ENCODE measurements at regions not wholly inside any gene's neighbourhood (a gene's known extent, or its start where the extent isn't known, plus 50 kb on each side); places are given as distances from the start of the nearest gene placed in this dataset.

DNA sequence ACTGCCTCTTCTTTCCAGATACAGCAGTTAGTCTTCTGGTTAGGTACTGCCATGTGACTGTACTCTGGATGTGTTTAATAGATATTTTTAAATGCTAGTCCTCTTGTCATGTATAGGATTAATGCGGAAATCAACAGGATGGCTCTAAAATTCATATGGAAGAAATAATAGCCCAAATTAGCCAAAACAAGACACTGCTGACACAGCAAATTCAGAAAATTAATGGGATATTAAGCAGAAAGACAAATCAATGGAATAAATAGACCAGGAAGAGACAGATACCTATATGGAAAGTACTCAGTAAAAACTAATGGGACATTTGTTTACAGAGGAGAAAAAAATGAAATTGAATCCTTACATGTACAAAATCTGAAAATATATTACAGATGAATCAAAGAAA is 679.3 kb upstream of the PCDH20 start:
- no peak for DNase-seq (ENCODE audit: low spot score)

DNA sequence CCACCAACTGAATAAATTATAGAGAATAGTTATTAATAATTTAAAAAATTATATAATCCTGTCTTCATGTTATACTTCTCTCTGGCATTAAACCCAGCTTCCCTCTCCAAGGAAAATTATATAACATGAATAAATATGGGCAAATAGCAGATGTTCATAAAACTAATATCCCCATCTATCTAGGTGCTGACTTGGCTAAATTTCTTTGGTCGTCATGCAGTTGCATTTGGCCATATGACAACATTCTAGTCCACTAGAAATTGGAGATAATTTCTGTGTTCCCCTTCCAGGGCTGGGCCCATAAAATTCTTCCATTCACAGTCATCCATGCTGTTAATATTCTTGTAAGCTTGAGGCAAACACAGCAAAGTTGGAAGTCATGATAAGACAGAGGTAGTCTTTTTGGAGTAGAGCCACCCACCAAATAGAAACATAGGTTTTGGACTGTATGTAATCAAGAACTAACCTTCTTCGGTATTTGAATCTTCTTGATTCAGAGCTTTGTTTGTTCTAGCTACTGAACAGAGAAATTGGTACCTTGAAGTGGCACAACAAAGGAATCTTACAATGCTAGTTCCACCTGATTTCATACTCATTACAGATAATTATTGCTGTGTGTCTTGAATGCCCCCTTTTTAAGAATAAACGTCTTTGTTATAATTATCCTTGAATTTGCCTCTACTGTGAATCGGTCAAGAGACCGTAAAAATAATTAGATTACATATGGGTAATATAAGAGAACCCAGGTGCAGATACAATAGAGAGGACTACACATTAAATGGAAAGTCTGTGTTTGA is 678.5 kb upstream of the PCDH20 start:
- DNase-seq (ENCODE audit: low spot score): no peak

DNA sequence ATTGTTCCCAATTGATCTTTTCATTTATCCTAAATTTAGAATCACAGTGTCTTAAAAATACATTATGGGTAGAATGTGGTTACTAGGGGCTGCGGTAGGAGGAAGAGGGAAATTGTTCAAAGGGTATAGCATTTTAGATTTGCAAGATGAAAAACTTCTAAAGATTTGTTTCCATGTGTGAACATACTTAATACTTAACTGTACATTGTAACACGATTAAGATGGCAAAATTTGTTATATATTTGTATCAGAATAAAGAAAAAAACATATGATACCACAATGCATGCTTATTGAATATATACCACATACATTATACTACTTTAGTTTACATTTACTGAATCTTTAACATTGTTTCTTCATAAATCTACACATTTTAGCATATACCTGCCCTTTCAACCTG is 677.3 kb upstream of the PCDH20 start:
- DNase-seq (ENCODE audit: low spot score): no peak

- DNase-seq (ENCODE audit: low spot score): no peak
These were observed 676.9 kb upstream of the PCDH20 start for GRCh38 chr13:62092536-62092935.

GRCh38 chr13:62088165-62088564 is 672.5 kb upstream of the PCDH20 start:
- DNase-seq (ENCODE audit: low spot score): no peak

DNA sequence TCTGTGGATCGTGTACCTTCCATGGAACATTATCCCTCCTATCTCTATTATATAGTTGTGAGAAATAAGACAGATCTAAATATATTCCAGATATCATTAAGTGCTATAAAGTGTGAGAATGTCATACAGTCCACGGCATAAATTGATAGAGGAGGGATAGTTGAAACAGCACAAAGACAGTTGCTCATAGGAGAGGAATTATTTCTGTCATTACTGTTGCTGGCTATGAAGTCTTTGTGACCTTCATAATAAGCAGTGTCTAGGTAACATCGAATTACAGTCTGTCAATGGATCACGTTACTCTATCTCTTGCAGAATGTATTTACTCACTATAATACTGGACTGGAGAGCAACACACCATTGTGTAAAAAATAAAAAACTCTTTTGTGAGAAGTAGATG is 671.5 kb upstream of the PCDH20 start:
- DNase-seq (ENCODE audit: low spot score): no peak

DNA sequence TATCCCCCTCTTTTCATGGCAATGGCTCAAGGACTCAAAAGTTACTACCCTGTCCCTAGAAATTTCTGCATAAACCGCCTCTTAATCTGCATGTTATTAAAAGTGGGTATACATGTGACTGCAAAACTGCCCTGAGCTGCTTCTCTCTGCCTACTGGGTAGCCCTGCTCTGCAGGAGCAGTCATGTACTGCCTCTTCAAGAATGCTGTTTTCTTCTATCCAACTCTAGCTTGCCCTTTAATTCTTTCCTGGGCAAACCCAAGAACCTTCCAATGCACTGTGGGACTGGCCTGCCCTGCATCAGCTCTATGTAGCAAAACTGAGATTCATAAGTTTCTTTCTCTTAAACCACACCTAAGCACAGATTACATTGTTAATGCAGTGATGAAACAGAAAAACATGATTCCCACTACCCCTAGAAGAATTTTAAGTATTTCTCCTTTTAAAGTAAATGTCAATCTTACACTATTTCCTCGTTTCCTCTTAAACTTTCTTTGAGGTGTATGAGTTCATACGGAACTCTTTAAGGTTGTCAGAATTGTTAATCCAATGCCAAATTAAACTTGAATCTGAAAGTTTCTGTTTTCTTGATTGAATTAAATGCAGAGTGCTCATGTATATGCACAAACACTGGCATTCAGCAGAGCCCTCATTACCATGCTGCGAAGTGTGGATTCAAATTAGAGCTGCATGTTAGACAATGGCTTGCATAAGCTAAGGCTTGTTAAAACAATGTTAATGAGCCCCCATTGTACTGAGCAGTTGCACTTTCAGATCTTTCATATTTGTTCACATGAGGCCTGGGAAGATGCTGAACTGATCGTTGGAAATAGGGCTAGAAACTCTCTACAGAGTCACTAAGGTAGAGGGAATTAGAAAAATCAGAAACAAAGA is 669.9 kb upstream of the PCDH20 start:
- no peak for DNase-seq (ENCODE audit: low spot score)

DNA sequence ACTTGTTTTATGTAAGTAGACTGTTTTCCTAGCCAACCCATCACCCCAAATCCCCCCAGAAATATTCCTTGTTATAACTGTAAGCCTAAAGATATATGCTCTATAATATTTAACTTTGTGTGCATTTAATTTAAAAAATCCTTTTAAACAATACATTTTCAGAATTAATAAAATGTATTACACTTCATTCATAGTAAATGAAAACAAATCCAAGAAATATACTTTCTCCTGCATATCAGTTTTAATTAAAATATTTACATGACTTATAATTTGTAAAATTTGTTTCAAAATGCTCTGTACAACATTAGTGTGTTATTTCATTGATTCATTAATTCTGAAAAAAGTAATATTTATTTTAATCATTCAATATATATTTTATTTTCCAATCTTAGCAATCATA is 669.1 kb upstream of the PCDH20 start:
- no peak for DNase-seq (ENCODE audit: low spot score)

DNA sequence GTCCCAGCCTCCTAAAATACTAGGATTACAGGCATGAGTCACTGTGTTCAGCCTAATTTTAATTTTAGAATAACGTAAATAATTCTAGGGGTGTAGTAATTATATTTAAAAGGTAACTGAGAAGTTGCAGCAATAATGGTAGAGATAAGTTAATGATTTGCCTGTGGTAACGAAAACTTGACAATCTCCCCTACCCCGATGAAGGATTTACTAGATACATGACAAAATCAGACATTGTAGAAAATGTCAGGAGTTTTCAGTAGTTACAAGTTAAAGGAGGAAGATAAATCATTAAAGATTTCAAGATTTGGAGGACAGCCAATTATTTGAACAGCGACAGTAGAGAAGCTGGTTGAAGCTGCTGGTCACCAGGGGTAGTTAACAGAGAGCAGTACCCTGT is 652.2 kb upstream of the PCDH20 start:
- no peak for DNase-seq (ENCODE audit: low spot score)

- DNase-seq (ENCODE audit: low spot score): no peak
These were observed 649.4 kb upstream of the PCDH20 start for GRCh38 chr13:62065016-62065415.

GRCh38 chr13:62061751-62062150 is 646.1 kb upstream of the PCDH20 start:
- DNase-seq (ENCODE audit: low spot score): no peak

GRCh38 chr13:62060570-62060969 is 644.9 kb upstream of the PCDH20 start:
- DNase-seq (ENCODE audit: low spot score): peak; percentile 5

- DNase-seq (ENCODE audit: low spot score): no peak
These were observed 641.6 kb upstream of the PCDH20 start for GRCh38 chr13:62057286-62057685.

DNA sequence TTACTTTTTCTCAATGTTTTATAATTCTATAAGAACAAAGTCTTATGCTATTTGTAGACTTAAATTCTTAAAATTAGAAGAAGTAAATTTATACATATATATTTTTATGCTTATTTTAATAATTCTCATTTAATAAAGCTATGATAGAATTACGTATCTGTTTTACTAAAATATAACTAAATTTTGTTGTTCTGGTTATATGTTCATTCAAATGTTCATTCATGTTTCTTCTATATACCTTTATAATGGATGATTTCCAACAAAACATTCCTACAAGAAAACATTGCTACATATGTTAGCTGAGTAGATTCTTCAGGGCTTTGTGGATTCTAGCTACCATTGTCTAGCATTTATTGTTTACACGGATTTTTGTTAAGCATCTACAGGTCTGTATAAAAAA is 634.3 kb upstream of the PCDH20 start:
- DNase-seq (ENCODE audit: low spot score): no peak

GRCh38 chr13:62046512-62046911 is 630.9 kb upstream of the PCDH20 start:
- no peak for DNase-seq (ENCODE audit: low spot score)

DNA sequence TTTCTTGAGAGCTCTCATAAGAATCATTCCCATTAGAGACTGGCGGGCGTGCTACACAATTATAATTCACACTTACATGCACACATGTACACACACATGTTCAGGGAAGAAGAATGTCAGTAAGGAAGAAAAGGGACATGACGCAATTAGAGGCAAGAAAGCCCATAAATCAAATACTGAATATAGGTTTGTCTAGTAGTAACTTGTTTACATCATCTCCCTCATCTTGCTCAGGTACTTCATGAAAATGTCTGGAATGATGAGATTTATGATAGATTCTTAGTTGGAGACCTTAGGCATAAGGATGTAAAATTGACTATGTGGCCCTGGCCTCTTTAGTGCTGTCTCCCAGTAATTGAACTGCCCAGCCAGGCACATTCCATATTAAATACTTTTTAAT is 628.0 kb upstream of the PCDH20 start:
- DNase-seq (ENCODE audit: low spot score): no peak

GRCh38 chr13:62040806-62041205 is 625.2 kb upstream of the PCDH20 start:
- no peak for DNase-seq (ENCODE audit: low spot score)

GRCh38 chr13:62040078-62040477 is 624.4 kb upstream of the PCDH20 start:
- no peak for DNase-seq (ENCODE audit: low spot score)

DNA sequence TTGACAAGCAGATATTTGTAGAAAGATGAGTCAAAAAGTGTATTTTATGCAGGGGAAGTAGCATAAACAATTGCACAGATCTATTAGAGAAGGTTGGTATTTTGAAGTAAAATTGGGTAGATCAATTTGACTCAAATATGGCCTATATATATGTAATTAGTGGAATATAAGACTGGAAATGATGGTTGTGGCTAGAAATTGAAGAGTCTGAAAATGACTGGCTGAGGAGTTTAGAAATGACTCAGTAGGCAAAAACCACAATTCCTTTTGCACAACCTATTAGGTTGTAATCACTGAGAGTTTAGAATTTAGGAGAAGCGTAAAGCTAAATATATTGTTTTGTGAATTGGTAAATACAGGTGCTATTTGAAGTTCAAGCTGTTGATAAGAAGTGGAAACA is 622.6 kb upstream of the PCDH20 start:
- DNase-seq (ENCODE audit: low spot score): no peak

- no peak for DNase-seq (ENCODE audit: low spot score)
These were observed 620.3 kb upstream of the PCDH20 start for GRCh38 chr13:62035981-62036380.

GRCh38 chr13:62033934-62034333 is 618.3 kb upstream of the PCDH20 start:
- DNase-seq (ENCODE audit: low spot score): no peak

- DNase-seq (ENCODE audit: low spot score): no peak
These were observed 606.7 kb upstream of the PCDH20 start for GRCh38 chr13:62022369-62022768.

- no peak for DNase-seq (ENCODE audit: low spot score)
These were observed 604.2 kb upstream of the PCDH20 start for GRCh38 chr13:62019858-62020257.
